HG02571 (cell line): ENCODE measurements at regions not wholly inside any gene's neighbourhood (a gene's known extent, or its start where the extent isn't known, plus 50 kb on each side); places are given as distances from the start of the nearest gene placed in this dataset.
A peak's percentile ranks its signal among the peaks of the same experiment; 100 is the strongest.
"Not testable (repeated sequence)": the region's sequence is repeated elsewhere in the genome, so short reads cannot be mapped to it uniquely, and the experiment has no call there.

ENCODE experiments used
- ATAC-seq: cut with Tn5 transposase; IDR thresholded peaks from one replicate; pipeline ENCODE4 v1.9.1; 2021; ENCODE audit warnings: mild to moderate bottlenecking, moderate library complexity; ENCODE audit not compliant: unreplicated experiment

- ATAC-seq, result not testable (repeated sequence)
These were observed 90.1 kb upstream of the GRIN2A start for GRCh38 chr16:10272250-10272854.

GRCh38 chr16:10275214-10275996 is 93.2 kb upstream of the GRIN2A start:
- peak; percentile 66 for ATAC-seq

- ATAC-seq, result no peak
These were observed 95.4 kb upstream of the GRIN2A start for GRCh38 chr16:10277597-10277996.

- no peak for ATAC-seq
These were observed 98.3 kb upstream of the GRIN2A start for GRCh38 chr16:10280262-10281170.

GRCh38 chr16:10282367-10282766 is 100.1 kb upstream of the GRIN2A start:
- ATAC-seq, result no peak

- ATAC-seq, result not testable (repeated sequence)
These were observed 101.0 kb upstream of the GRIN2A start for GRCh38 chr16:10283246-10283645.

- ATAC-seq, result not testable (repeated sequence)
These were observed 95.3 kb upstream of the ATF7IP2 start for GRCh38 chr16:10290467-10291105.

GRCh38 chr16:10292197-10292596 is 93.7 kb upstream of the ATF7IP2 start:
- ATAC-seq, result not testable (repeated sequence)

- not testable (repeated sequence) for ATAC-seq
These were observed 92.9 kb upstream of the ATF7IP2 start for GRCh38 chr16:10292976-10293375.

GRCh38 chr16:10294153-10294552 is 91.7 kb upstream of the ATF7IP2 start:
- ATAC-seq, result not testable (repeated sequence)

GRCh38 chr16:10296956-10297340 is 88.9 kb upstream of the ATF7IP2 start:
- ATAC-seq, result peak; percentile 39

GRCh38 chr16:10297341-10298006 is 88.4 kb upstream of the ATF7IP2 start:
- peak; percentile 91 for ATAC-seq

- ATAC-seq, result no peak
These were observed 85.0 kb upstream of the ATF7IP2 start for GRCh38 chr16:10300905-10301304.

- not testable (repeated sequence) for ATAC-seq
These were observed 84.3 kb upstream of the ATF7IP2 start for GRCh38 chr16:10301547-10301946.

GRCh38 chr16:10305912-10306311 is 79.9 kb upstream of the ATF7IP2 start:
- ATAC-seq, result no peak

GRCh38 chr16:10308305-10309193 is 77.3 kb upstream of the ATF7IP2 start:
- no peak for ATAC-seq

- ATAC-seq, result no peak
These were observed 76.5 kb upstream of the ATF7IP2 start for GRCh38 chr16:10309271-10309932.

- no peak for ATAC-seq
These were observed 73.9 kb upstream of the ATF7IP2 start for GRCh38 chr16:10312008-10312407.
